C4-2B (cell line): ENCODE measurements at regions not wholly inside any gene's neighbourhood (a gene's known extent, or its start where the extent isn't known, plus 50 kb on each side); places are given as distances from the start of the nearest gene placed in this dataset.

Source experiments
- CTCF ChIP-seq: fragments of 450-650 bp; conservative IDR thresholded peaks from 2 replicates; pipeline ENCODE4 v1.5.1; 2017; ENCODE audit warnings: mild to moderate bottlenecking
- ZFX ChIP-seq: fragments of 450-650 bp; IDR thresholded peaks from 2 replicates; pipeline ENCODE4 v1.6.1; 2017

- no peak for TF ChIP-seq CTCF
- no peak for TF ChIP-seq ZFX
Observed at GRCh38 chr15:70435369-70435768, 328.0 kb downstream of the UACA start.
